Prostate gland (tissue), 2 donors: ENCODE measurements at regions not wholly inside any gene's neighbourhood (a gene's known extent, or its start where the extent isn't known, plus 50 kb on each side); places are given as distances from the start of the nearest gene placed in this dataset.

Source experiments
- CTCF ChIP-seq, 4 experiments: fragments of 200-600 bp in 2 of 4; fragments of 450-650 bp in 2 of 4; sonication (generic) in 2 of 4; IDR thresholded peaks; 1 replicate in 3 of 4; 2 replicates in 1 of 4; pipeline ENCODE4 v1.5.1; 2016 to 2019; ENCODE audit warnings: antibody characterized with exemption in 4 of 4, mild to moderate bottlenecking in 2 of 4, moderate library complexity in 2 of 4
- POLR2AphosphoS5 ChIP-seq: sonication (generic); formaldehyde crosslinking; IDR thresholded peaks from one replicate; pipeline ENCODE4 v1.6.1; 2017; ENCODE audit warnings: antibody characterized with exemption

- TF ChIP-seq CTCF (IDR thresholded peaks at IDR 0.05) (no peak), POLR2AphosphoS5 (no peak)
Observed at GRCh38 chrX:26908218-26908617, 554.9 kb downstream of the PPP4R3C start.
